Vagina (tissue), 2 donors: ENCODE measurements at regions not wholly inside any gene's neighbourhood (a gene's known extent, or its start where the extent isn't known, plus 50 kb on each side); places are given as distances from the start of the nearest gene placed in this dataset.

Experiments used
- DNase-seq, 2 donors: peaks; one replicate each; pipeline ENCODE4 v3.0.0-alpha.2; 2017; ENCODE audit errors: extremely low spot score in 2 of 2
- H3K27ac ChIP-seq: fragments of 200-600 bp; sonication (generic); one replicate; pipeline ENCODE4 v1.5.1; 2019
- H3K27me3 ChIP-seq: fragments of 200-600 bp; sonication (generic); one replicate; pipeline ENCODE4 v1.5.1; 2019
- H3K36me3 ChIP-seq, 2 donors: fragments of 200-600 bp; sonication (generic); one replicate each; pipeline ENCODE4 v1.5.1; 2017 to 2019
- H3K4me1 ChIP-seq: fragments of 200-600 bp; sonication (generic); one replicate; pipeline ENCODE4 v1.5.1; 2019
- H3K4me3 ChIP-seq, 2 donors: fragments of 200-600 bp; sonication (generic); 1 replicate in 1 of 2; 2 replicates in 1 of 2; pipeline ENCODE4 v1.5.1; 2016 to 2019
- H3K9me3 ChIP-seq: fragments of 200-600 bp; sonication (generic); one replicate; pipeline ENCODE4 v1.5.1; 2019
- POLR2A ChIP-seq, 2 donors: fragments of 450-650 bp; IDR thresholded peaks; one replicate each; pipeline ENCODE4 v1.6.1; 2017; ENCODE audit warnings: antibody characterized with exemption in 2 of 2, mild to moderate bottlenecking in 2 of 2, moderate library complexity in 2 of 2
- POLR2AphosphoS5 ChIP-seq, 2 donors: sonication (generic); formaldehyde crosslinking; IDR thresholded peaks; one replicate each; pipeline ENCODE4 v1.9.0; 2017; ENCODE audit warnings: antibody characterized with exemption in 2 of 2, mild to moderate bottlenecking in 2 of 2, low read depth in 1 of 2; ENCODE audit not compliant: insufficient read depth in 1 of 2
- intact Hi-C: fragments of 100-400 bp; cut with DNase I; formaldehyde crosslinking; loops from one replicate; pipeline ENCODE4 v1.15.1; 2023
- TF ChIP-seq, protein P1 (sequence below), 3 experiments: fragments of 450-650 bp in 2 of 3; fragments of 200-600 bp in 1 of 3; sonication (generic) in 1 of 3; IDR thresholded peaks; one replicate each; pipeline ENCODE4 v1.5.1; 2017 to 2019; ENCODE audit warnings: antibody characterized with exemption in 3 of 3, mild to moderate bottlenecking in 2 of 3, moderate library complexity in 2 of 3

GRCh38 chr3:94587291-94587690 is 524.4 kb downstream of the NSUN3 start:
- Histone ChIP-seq H3K27me3 (no peaks in the 10 kb centered on the region), H3K36me3 (no peaks in the 10 kb centered on the region), H3K4me1 (no peaks in the 10 kb centered on the region), H3K27ac (no peak overlapping the region), H3K4me3 (no peak overlapping the region), H3K9me3 (no peaks in the 10 kb centered on the region)
- no peak for DNase-seq
- intact Hi-C loops = no loop called here
- TF ChIP-seq, protein P1, sequence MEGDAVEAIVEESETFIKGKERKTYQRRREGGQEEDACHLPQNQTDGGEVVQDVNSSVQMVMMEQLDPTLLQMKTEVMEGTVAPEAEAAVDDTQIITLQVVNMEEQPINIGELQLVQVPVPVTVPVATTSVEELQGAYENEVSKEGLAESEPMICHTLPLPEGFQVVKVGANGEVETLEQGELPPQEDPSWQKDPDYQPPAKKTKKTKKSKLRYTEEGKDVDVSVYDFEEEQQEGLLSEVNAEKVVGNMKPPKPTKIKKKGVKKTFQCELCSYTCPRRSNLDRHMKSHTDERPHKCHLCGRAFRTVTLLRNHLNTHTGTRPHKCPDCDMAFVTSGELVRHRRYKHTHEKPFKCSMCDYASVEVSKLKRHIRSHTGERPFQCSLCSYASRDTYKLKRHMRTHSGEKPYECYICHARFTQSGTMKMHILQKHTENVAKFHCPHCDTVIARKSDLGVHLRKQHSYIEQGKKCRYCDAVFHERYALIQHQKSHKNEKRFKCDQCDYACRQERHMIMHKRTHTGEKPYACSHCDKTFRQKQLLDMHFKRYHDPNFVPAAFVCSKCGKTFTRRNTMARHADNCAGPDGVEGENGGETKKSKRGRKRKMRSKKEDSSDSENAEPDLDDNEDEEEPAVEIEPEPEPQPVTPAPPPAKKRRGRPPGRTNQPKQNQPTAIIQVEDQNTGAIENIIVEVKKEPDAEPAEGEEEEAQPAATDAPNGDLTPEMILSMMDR (IDR thresholded peaks at IDR 0.05) = no peak
- TF ChIP-seq POLR2A (IDR thresholded peaks at IDR 0.05) (no peak), POLR2AphosphoS5 (IDR thresholded peaks at IDR 0.05; ENCODE audit: insufficient read depth in 1 of 2, low read depth in 1 of 2) (peak in 1 of 2 donors; percentile 63)

- H3K9me3 ChIP-seq = no peaks in the 10 kb centered on the region
- DNase-seq = no peak
- no peaks in the 10 kb centered on the region for H3K36me3 ChIP-seq
- H3K4me1 ChIP-seq = no peaks in the 10 kb centered on the region
- intact Hi-C loops = no loop called here
- H3K4me3 ChIP-seq = no peak overlapping the region
- H3K27ac ChIP-seq = no peak overlapping the region
- no peaks in the 10 kb centered on the region for H3K27me3 ChIP-seq
- TF ChIP-seq POLR2AphosphoS5 (IDR thresholded peaks at IDR 0.05; ENCODE audit: insufficient read depth in 1 of 2, low read depth in 1 of 2) (no peak), POLR2A (IDR thresholded peaks at IDR 0.05) (no peak)
- TF ChIP-seq, protein P1 (IDR thresholded peaks at IDR 0.05) = no peak
Measured at GRCh38 chr3:94593526-94594150, 530.8 kb downstream of the NSUN3 start.

DNA sequence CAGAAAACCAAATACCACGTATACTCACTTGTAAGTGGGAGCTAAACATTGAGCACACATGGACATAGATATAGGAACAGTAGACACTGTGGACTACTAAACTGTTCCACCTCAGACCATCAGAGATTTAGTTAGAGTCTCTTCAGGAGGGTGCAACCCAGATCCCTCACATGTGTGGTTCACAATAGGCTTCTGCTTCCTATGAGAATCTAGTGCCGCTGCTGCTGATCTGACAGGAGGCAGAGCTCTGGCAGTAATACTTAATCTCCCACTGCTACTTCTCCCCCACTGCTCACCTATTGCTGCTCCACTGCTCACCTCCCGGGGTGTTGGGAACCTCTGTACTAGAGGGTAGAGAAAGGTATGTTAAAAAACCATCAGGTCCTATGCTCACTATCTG is 533.3 kb downstream of the NSUN3 start:
- Histone ChIP-seq H3K27ac (no peak overlapping the region), H3K4me1 (no peaks in the 10 kb centered on the region), H3K4me3 (no peak overlapping the region), H3K36me3 (no peaks in the 10 kb centered on the region), H3K9me3 (no peaks in the 10 kb centered on the region), H3K27me3 (no peaks in the 10 kb centered on the region)
- TF ChIP-seq POLR2AphosphoS5 (IDR thresholded peaks at IDR 0.05; ENCODE audit: insufficient read depth in 1 of 2, low read depth in 1 of 2) (no peak), POLR2A (IDR thresholded peaks at IDR 0.05) (no peak)
- TF ChIP-seq, protein P1 (IDR thresholded peaks at IDR 0.05) = no peak
- DNase-seq = no peak
- intact Hi-C loops = no loop called here

- no peak for DNase-seq
- Histone ChIP-seq H3K4me3 (no peak overlapping the region), H3K36me3 (no peaks in the 10 kb centered on the region), H3K9me3 (no peaks in the 10 kb centered on the region), H3K4me1 (no peaks in the 10 kb centered on the region), H3K27me3 (no peaks in the 10 kb centered on the region), H3K27ac (no peak overlapping the region)
- intact Hi-C loops = no loop called here
- TF ChIP-seq POLR2AphosphoS5 (IDR thresholded peaks at IDR 0.05; ENCODE audit: insufficient read depth in 1 of 2, low read depth in 1 of 2) = no peak
- no peak for TF ChIP-seq POLR2A (IDR thresholded peaks at IDR 0.05)
- TF ChIP-seq, protein P1 (IDR thresholded peaks at IDR 0.05) = no peak
Measured at GRCh38 chr3:94596887-94597566, 534.2 kb downstream of the NSUN3 start.

DNA sequence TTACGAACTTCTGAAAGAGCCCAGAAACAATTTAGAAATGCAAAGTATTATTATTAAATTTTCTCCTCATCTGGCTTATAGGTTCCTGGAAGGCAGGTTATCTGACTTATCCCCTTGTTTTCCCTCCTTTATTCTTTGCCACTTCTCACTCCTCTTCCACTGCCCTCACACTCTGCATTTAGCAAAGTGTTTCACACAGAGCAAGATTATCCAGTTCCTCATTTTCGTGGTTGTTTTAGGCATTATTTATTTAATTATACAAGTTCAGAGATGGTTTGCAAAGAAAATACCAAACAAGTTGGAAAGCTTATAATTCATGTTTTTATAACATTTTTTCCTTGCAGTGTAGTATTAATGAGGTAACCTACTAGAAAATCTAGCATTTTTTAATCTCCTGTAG is 544.9 kb downstream of the NSUN3 start:
- DNase-seq = no peak
- TF ChIP-seq POLR2AphosphoS5 (IDR thresholded peaks at IDR 0.05; ENCODE audit: insufficient read depth in 1 of 2, low read depth in 1 of 2) (no peak), POLR2A (IDR thresholded peaks at IDR 0.05) (no peak)
- TF ChIP-seq, protein P1 (IDR thresholded peaks at IDR 0.05) = no peak
- Histone ChIP-seq H3K27me3 (no peaks in the 10 kb centered on the region), H3K4me3 (no peak overlapping the region), H3K36me3 (no peaks in the 10 kb centered on the region), H3K9me3 (no peaks in the 10 kb centered on the region), H3K27ac (no peak overlapping the region), H3K4me1 (no peaks in the 10 kb centered on the region)
- intact Hi-C loops = no loop called here
